ENCODE measurements at regions not wholly inside any gene's neighbourhood (a gene's known extent, or its start where the extent isn't known, plus 50 kb on each side); places are given as distances from the start of the nearest gene placed in this dataset.
A peak's percentile ranks its signal among the peaks of the same experiment; 100 is the strongest.

DNA sequence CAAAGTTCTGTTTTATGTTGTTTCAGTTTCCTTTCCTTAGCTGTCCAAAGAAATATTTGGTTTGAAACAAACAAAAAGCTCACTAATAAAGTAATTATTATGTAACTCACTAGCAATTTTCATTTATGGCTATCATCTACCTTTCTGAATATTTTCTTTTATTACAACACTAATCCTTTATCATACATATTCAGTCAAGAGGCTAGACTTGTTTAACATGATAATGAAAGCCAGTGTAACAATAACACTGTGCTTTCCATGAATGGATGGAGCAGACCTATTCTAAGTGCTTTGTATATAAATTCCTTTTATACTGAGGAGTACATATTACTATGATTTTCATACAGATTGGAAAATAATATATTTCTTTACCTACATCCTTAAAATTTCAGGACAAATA is 972.8 kb upstream of the ADGRL4 start:
- no peak overlapping the region for H3K4me3 ChIP-seq (ENCODE audit: low read length in 3 of 3)
- no peaks in the 10 kb centered on the region for H3K36me3 ChIP-seq (ENCODE audit: control insufficient read depth in 2 of 3, insufficient read depth in 3 of 3, low read length in 3 of 3)
- no peak overlapping the region for H3K9ac ChIP-seq (ENCODE audit: low read length in 3 of 3)
- H3K9me3 ChIP-seq (ENCODE audit: control insufficient read depth in 2 of 3, insufficient read depth in 1 of 3, low read length in 3 of 3): no peaks in the 10 kb centered on the region
- intact Hi-C loops (cut with DNase I): no loop called here
- DNase-seq (no peak), FAIRE-seq (no peak)
- no peaks in the 10 kb centered on the region for H3K27me3 ChIP-seq (ENCODE audit: control insufficient read depth, insufficient read depth, low read length)
- no peak overlapping the region for H3K27ac ChIP-seq (ENCODE audit: low read depth in 2 of 2, low read length in 2 of 2)
- H3K4me1 ChIP-seq (ENCODE audit: control insufficient read depth in 2 of 3, insufficient read depth in 2 of 3, low read depth in 1 of 3, low read length in 3 of 3): no peaks in the 10 kb centered on the region
- TF ChIP-seq, protein P1, sequence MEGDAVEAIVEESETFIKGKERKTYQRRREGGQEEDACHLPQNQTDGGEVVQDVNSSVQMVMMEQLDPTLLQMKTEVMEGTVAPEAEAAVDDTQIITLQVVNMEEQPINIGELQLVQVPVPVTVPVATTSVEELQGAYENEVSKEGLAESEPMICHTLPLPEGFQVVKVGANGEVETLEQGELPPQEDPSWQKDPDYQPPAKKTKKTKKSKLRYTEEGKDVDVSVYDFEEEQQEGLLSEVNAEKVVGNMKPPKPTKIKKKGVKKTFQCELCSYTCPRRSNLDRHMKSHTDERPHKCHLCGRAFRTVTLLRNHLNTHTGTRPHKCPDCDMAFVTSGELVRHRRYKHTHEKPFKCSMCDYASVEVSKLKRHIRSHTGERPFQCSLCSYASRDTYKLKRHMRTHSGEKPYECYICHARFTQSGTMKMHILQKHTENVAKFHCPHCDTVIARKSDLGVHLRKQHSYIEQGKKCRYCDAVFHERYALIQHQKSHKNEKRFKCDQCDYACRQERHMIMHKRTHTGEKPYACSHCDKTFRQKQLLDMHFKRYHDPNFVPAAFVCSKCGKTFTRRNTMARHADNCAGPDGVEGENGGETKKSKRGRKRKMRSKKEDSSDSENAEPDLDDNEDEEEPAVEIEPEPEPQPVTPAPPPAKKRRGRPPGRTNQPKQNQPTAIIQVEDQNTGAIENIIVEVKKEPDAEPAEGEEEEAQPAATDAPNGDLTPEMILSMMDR (IDR thresholded peaks at IDR 0.05; ENCODE audit: borderline replicate concordance, extremely low read depth, insufficient read depth): no peak

DNA sequence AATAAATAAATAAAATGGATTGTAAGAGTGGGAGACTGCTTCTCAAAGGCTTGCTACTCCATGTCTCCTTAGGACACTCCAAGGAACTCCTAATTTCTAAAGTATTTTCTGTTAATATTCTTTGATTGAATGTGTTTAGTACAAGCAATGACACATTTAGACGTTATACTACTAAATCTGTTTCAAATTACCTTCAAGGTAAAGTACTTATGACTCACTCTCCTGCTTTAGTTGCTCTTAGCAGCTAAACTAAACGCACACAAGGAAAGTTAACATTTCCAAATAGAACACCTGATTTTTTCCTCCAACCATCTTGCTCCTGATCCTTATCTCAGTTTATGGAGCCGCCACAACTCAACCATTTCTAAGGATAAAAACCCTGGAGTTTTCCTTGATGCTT is 969.8 kb upstream of the ADGRL4 start:
- H3K4me1 ChIP-seq (ENCODE audit: control insufficient read depth in 2 of 3, insufficient read depth in 2 of 3, low read depth in 1 of 3, low read length in 3 of 3): no peaks in the 10 kb centered on the region
- DNase-seq: no peak
- TF ChIP-seq, protein P1 (IDR thresholded peaks at IDR 0.05; ENCODE audit: borderline replicate concordance, extremely low read depth, insufficient read depth): no peak
- no peak for FAIRE-seq
- no peaks in the 10 kb centered on the region for H3K27me3 ChIP-seq (ENCODE audit: control insufficient read depth, insufficient read depth, low read length)
- no peak overlapping the region for H3K27ac ChIP-seq (ENCODE audit: low read depth in 2 of 2, low read length in 2 of 2)
- no peaks in the 10 kb centered on the region for H3K36me3 ChIP-seq (ENCODE audit: control insufficient read depth in 2 of 3, insufficient read depth in 3 of 3, low read length in 3 of 3)
- H3K9me3 ChIP-seq (ENCODE audit: control insufficient read depth in 2 of 3, insufficient read depth in 1 of 3, low read length in 3 of 3): no peaks in the 10 kb centered on the region
- H3K4me3 ChIP-seq (ENCODE audit: low read length in 3 of 3): no peak overlapping the region
- no peak overlapping the region for H3K9ac ChIP-seq (ENCODE audit: low read length in 3 of 3)
- intact Hi-C loops (cut with DNase I): no loop called here

DNA sequence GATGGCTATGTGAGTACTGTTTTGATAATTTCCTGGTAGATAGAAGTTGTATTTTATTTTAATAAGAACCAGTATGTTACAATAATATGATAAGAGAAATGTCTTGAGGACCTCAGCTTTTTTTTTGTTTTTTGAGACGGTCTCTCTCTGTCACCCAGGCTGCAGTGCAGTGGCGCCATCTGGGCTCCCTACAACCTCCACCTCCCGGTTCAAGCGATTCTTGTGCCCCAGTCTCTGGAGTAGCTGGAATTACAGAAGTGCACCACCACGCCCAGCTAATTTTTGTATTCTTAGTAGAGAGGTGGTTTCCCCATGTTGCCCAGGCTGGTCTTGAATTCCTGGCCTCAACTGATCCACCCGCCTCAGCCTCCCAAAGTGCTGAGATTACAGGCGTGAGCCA is 968.1 kb upstream of the ADGRL4 start:
- intact Hi-C loops (cut with DNase I): no loop called here
- Histone ChIP-seq H3K9ac (ENCODE audit: low read length in 3 of 3) (no peak overlapping the region), H3K27ac (ENCODE audit: low read depth in 2 of 2, low read length in 2 of 2) (no peak overlapping the region), H3K9me3 (ENCODE audit: control insufficient read depth in 2 of 3, insufficient read depth in 1 of 3, low read length in 3 of 3) (no peaks in the 10 kb centered on the region), H3K36me3 (ENCODE audit: control insufficient read depth in 2 of 3, insufficient read depth in 3 of 3, low read length in 3 of 3) (no peaks in the 10 kb centered on the region), H3K27me3 (ENCODE audit: control insufficient read depth, insufficient read depth, low read length) (no peaks in the 10 kb centered on the region), H3K4me3 (ENCODE audit: low read length in 3 of 3) (no peak overlapping the region), H3K4me1 (ENCODE audit: control insufficient read depth in 2 of 3, insufficient read depth in 2 of 3, low read depth in 1 of 3, low read length in 3 of 3) (no peaks in the 10 kb centered on the region)
- TF ChIP-seq, protein P1 (IDR thresholded peaks at IDR 0.05; ENCODE audit: borderline replicate concordance, extremely low read depth, insufficient read depth): no peak
- DNase-seq (peak in 1 of 5 donors; percentile 19), FAIRE-seq (no peak)

DNA sequence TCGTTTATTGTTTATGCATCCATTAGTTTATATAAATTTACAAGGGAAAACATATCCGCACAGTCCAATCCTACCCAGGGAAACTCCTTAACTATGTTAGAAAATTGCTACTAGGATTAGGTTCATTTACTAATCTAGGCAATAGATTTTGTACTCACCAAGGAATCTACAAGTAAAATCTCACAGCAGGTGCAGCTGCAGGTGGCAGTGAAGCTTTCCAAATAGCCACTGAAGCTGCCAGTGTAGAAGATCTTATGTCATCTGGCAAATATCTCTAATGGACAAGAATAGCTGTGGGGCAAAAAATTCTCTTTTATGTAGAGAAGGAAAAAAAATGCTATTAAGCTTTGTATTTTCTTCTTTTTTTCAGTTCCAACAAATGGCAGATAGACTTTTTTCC is 963.4 kb upstream of the ADGRL4 start:
- Histone ChIP-seq H3K27ac (ENCODE audit: low read depth in 2 of 2, low read length in 2 of 2) (no peak overlapping the region), H3K36me3 (ENCODE audit: control insufficient read depth in 2 of 3, insufficient read depth in 3 of 3, low read length in 3 of 3) (no peaks in the 10 kb centered on the region), H3K4me3 (ENCODE audit: low read length in 3 of 3) (no peak overlapping the region), H3K9me3 (ENCODE audit: control insufficient read depth in 2 of 3, insufficient read depth in 1 of 3, low read length in 3 of 3) (no peaks in the 10 kb centered on the region), H3K4me1 (ENCODE audit: control insufficient read depth in 2 of 3, insufficient read depth in 2 of 3, low read depth in 1 of 3, low read length in 3 of 3) (no peaks in the 10 kb centered on the region), H3K27me3 (ENCODE audit: control insufficient read depth, insufficient read depth, low read length) (no peaks in the 10 kb centered on the region), H3K9ac (ENCODE audit: low read length in 3 of 3) (no peak overlapping the region)
- TF ChIP-seq, protein P1 (IDR thresholded peaks at IDR 0.05; ENCODE audit: borderline replicate concordance, extremely low read depth, insufficient read depth): no peak
- no peak for DNase-seq
- intact Hi-C loops (cut with DNase I): no loop called here
- no peak for FAIRE-seq

Measured in kidney (tissue), 13 donors.